GM12878 (cell line): ENCODE measurements at regions not wholly inside any gene's neighbourhood (a gene's known extent, or its start where the extent isn't known, plus 50 kb on each side); places are given as distances from the start of the nearest gene placed in this dataset.

ENCODE experiments used
- ATAC-seq: fragments of 200-7000 bp; cut with Tn5 transposase; 3 replicates; pipeline ENCODE4 v1.9.1; 2020; ENCODE audit warnings: mild to moderate bottlenecking, moderate library complexity
- BruUV-seq: library from RNA; stranded (reverse); fragments of 400-500 nt; replicated peaks from 2 replicates; lab custom pipeline; 2021; lab: Mats Ljungman, UMichigan
- CTCF ChIA-PET: fragments of 300-600 bp; sonication (Branson Sonifier 250); formaldehyde crosslinking; extraction: SDS; loops from one replicate; lab custom pipeline; 2021; ENCODE audit warnings: inconsistent platforms; lab: Yijun Ruan, JAX
- POLR2A ChIA-PET: fragments of 350-600 bp; formaldehyde crosslinking; extraction: SDS; loops from one replicate; lab custom pipeline; 2021; ENCODE audit warnings: inconsistent platforms; lab: Charles Lee
- RAD21 ChIA-PET: fragments of 300-600 bp; sonication (Branson Sonifier 250); formaldehyde crosslinking; loops from one replicate; lab custom pipeline; 2023; ENCODE audit warnings: antibody characterized with exemption; ENCODE audit not compliant: unreplicated experiment; lab: Charles Lee
- SMC1A ChIA-PET: fragments of 300-600 bp; sonication (Branson Sonifier 250); formaldehyde crosslinking; loops from one replicate; lab custom pipeline; 2023; ENCODE audit not compliant: unreplicated experiment, uncharacterized antibody; lab: Charles Lee
- DNase-seq: peaks from one replicate; pipeline ENCODE4 v3.0.0-alpha.2; 2011; ENCODE audit warnings: low read depth, low spot score
- FAIRE-seq: peaks from 3 replicates; lab custom pipeline; 2011; peaks lifted over from hg19 to GRCh38; lab: Jason Lieb, UNC
- H2AFZ ChIP-seq: 2 replicates; pipeline ENCODE4 v1.6.0; 2011; ENCODE audit warnings: low read depth, low read length, control low read depth; ENCODE audit not compliant: control insufficient read depth
- H3K27ac ChIP-seq: 2 replicates; pipeline ENCODE4 v1.5.1; 2011; ENCODE audit warnings: control low read depth; ENCODE audit not compliant: control insufficient read depth, insufficient read depth
- H3K27me3 ChIP-seq, 2 experiments: replicated peaks in 1 of 2; 2 replicates each; pipeline versions ENCODE4 v1.6.0 to v1.6.1; 2011; ENCODE audit warnings: low read length in 1 of 2; ENCODE audit not compliant: control insufficient read depth in 2 of 2, insufficient read depth in 2 of 2
- H3K36me3 ChIP-seq, 2 experiments: 2 replicates each; pipeline ENCODE4 v1.5.1; 2011; ENCODE audit warnings: low read length in 1 of 2; ENCODE audit not compliant: control insufficient read depth in 2 of 2, insufficient read depth in 2 of 2
- H3K4me1 ChIP-seq: 2 replicates; pipeline ENCODE4 v1.6.1; 2011; ENCODE audit warnings: mild to moderate bottlenecking, low read length, moderate library complexity, mixed read lengths; ENCODE audit not compliant: control insufficient read depth, insufficient read depth
- H3K4me2 ChIP-seq: 2 replicates; pipeline ENCODE4 v1.6.0; 2011; ENCODE audit warnings: control low read depth; ENCODE audit not compliant: control insufficient read depth, insufficient read depth
- H3K4me3 ChIP-seq: fragments of 200-600 bp; sonication (generic); 2 replicates; pipeline ENCODE4 v1.5.1; 2016
- H3K79me2 ChIP-seq: 2 replicates; pipeline ENCODE4 v1.6.0; 2011; ENCODE audit warnings: low read length; ENCODE audit not compliant: control insufficient read depth, insufficient read depth
- H3K9ac ChIP-seq: 2 replicates; pipeline ENCODE4 v1.8.0; 2011; ENCODE audit warnings: low read length, control low read depth, mixed read lengths; ENCODE audit not compliant: control insufficient read depth, insufficient read depth
- H3K9me3 ChIP-seq: replicated peaks from 3 replicates; pipeline ENCODE4 v1.5.1; 2011; ENCODE audit warnings: mild to moderate bottlenecking, low read length; ENCODE audit not compliant: control insufficient read depth, insufficient read depth
- H4K20me1 ChIP-seq: 2 replicates; pipeline ENCODE4 v1.6.0; 2011; ENCODE audit not compliant: control insufficient read depth, insufficient read depth
- BACH1 ChIP-seq: fragments of 450-650 bp; IDR thresholded peaks from 2 replicates; pipeline ENCODE4 v1.6.1; 2017; ENCODE audit warnings: mild to moderate bottlenecking, borderline replicate concordance
- CBFB ChIP-seq: IDR thresholded peaks from 2 replicates; pipeline ENCODE4 v1.6.1; 2016; ENCODE audit warnings: antibody characterized with exemption, low read depth
- EED ChIP-seq: sonication (generic); IDR thresholded peaks from 2 replicates; pipeline ENCODE4 v1.6.1; 2016; ENCODE audit warnings: antibody characterized with exemption, low read depth
- EGR1 ChIP-seq, 2 experiments: IDR thresholded peaks; 1 replicate in 1 of 2; 2 replicates in 1 of 2; pipeline ENCODE4 v1.6.1; 2011 to 2012; ENCODE audit warnings: low read depth in 2 of 2, low read length in 2 of 2, borderline replicate concordance in 1 of 2, mild to moderate bottlenecking in 1 of 2, moderate library complexity in 1 of 2
- FOXK2 ChIP-seq: fragments of 450-650 bp; IDR thresholded peaks from 2 replicates; pipeline ENCODE4 v1.6.1; 2017; ENCODE audit warnings: mild to moderate bottlenecking, moderate library complexity
- MTA2 ChIP-seq: fragments of 450-650 bp; IDR thresholded peaks from 2 replicates; pipeline ENCODE4 v1.6.1; 2016; ENCODE audit warnings: low read depth, mild to moderate bottlenecking, moderate library complexity
- NBN ChIP-seq: fragments of 450-650 bp; IDR thresholded peaks from 2 replicates; pipeline ENCODE4 v1.6.1; 2016
- RBBP5 ChIP-seq: fragments of 200-600 bp; sonication (generic); conservative IDR thresholded peaks from 2 replicates; pipeline ENCODE4 v1.6.1; 2016
- RFX5 ChIP-seq: IDR thresholded peaks from 2 replicates; pipeline ENCODE4 v1.6.1; 2011; ENCODE audit warnings: low read depth, low read length, improper control_type of control experiment
- SRF ChIP-seq, 2 experiments: IDR thresholded peaks; 2 replicates each; pipeline ENCODE4 v1.6.1; 2011; ENCODE audit warnings: low read depth in 2 of 2, low read length in 2 of 2, mild to moderate bottlenecking in 1 of 2, moderate library complexity in 1 of 2
- TCF3 ChIP-seq: IDR thresholded peaks from 2 replicates; pipeline ENCODE4 v1.6.1; 2012; ENCODE audit warnings: low read depth, mild to moderate bottlenecking, low read length, borderline replicate concordance; ENCODE audit not compliant: insufficient read depth
- WGBS: methylation state at CpG from one replicate; pipeline ENCODE4 v1.1.6; 2016; ENCODE audit warnings: low lambda C conversion rate; ENCODE audit not compliant: insufficient replicate concordance, insufficient coverage; ENCODE audit errors: missing lambda C conversion rate; 5-methylcytosine and 5-hydroxymethylcytosine counted together
- in situ Hi-C: fragments of 300-500 bp; cut with MboI; formaldehyde crosslinking; loops from 9 replicates; pipeline ENCODE4 v1.14.3; 2018; ENCODE audit warnings: mixed read lengths
- intact Hi-C: fragments of 100-400 bp; cut with micrococcal nuclease; formaldehyde crosslinking; loops from one replicate; pipeline ENCODE4 v1.14.2; 2022; ENCODE audit not compliant: unreplicated experiment
- TF ChIP-seq, protein P1 (sequence below): IDR thresholded peaks from 2 replicates; pipeline ENCODE4 v1.6.1; 2012; ENCODE audit warnings: low read depth, low read length, improper control_type of control experiment
- TF ChIP-seq, protein P2 (sequence below): IDR thresholded peaks from 2 replicates; pipeline ENCODE4 v1.6.1; 2011; ENCODE audit warnings: borderline replicate concordance, low read depth, mild to moderate bottlenecking, moderate library complexity, low read length; ENCODE audit not compliant: insufficient read depth, poor library complexity, severe bottlenecking

GRCh38 chr18:77897606-77898005 is 648.0 kb downstream of the GALR1 start:
- Histone ChIP-seq H3K9ac (no peak overlapping the region), H3K4me1 (no peaks in the 10 kb centered on the region), H3K79me2 (no peaks in the 10 kb centered on the region), H3K4me3 (no peak overlapping the region), H3K9me3 (no peaks in the 10 kb centered on the region), H4K20me1 (no peaks in the 10 kb centered on the region), H3K4me2 (no peak overlapping the region), H3K36me3 (no peaks in the 10 kb centered on the region), H3K27me3 (no peaks in the 10 kb centered on the region), H3K27ac (no peak overlapping the region), H2AFZ (no peak overlapping the region)
- TF ChIP-seq NBN (no peak), FOXK2 (no peak), EGR1 (IDR thresholded peaks at IDR 0.05; ENCODE audit: borderline replicate concordance in 1 of 2, low read depth in 2 of 2, low read length in 2 of 2) (no peak), MTA2 (no peak), RFX5 (no peak), EED (no peak), CBFB (no peak), TCF3 (no peak), SRF (IDR thresholded peaks at IDR 0.05; ENCODE audit: low read depth in 2 of 2, low read length in 2 of 2) (no peak), BACH1 (no peak), RBBP5 (no peak)
- TF ChIP-seq, protein P1, sequence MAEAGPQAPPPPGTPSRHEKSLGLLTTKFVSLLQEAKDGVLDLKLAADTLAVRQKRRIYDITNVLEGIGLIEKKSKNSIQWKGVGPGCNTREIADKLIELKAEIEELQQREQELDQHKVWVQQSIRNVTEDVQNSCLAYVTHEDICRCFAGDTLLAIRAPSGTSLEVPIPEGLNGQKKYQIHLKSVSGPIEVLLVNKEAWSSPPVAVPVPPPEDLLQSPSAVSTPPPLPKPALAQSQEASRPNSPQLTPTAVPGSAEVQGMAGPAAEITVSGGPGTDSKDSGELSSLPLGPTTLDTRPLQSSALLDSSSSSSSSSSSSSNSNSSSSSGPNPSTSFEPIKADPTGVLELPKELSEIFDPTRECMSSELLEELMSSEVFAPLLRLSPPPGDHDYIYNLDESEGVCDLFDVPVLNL = no peak
- TF ChIP-seq, protein P2, sequence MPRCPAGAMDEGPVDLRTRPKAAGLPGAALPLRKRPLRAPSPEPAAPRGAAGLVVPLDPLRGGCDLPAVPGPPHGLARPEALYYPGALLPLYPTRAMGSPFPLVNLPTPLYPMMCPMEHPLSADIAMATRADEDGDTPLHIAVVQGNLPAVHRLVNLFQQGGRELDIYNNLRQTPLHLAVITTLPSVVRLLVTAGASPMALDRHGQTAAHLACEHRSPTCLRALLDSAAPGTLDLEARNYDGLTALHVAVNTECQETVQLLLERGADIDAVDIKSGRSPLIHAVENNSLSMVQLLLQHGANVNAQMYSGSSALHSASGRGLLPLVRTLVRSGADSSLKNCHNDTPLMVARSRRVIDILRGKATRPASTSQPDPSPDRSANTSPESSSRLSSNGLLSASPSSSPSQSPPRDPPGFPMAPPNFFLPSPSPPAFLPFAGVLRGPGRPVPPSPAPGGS = no peak
- no peak for DNase-seq
- ATAC-seq = no peak
- in situ Hi-C loops = no loop called here
- POLR2A ChIA-PET = no interaction called here
- 48% methylated on average over 8 of the region's 8 CpGs for WGBS
- FAIRE-seq = no peak
- CTCF ChIA-PET = no interaction called here
- RAD21 ChIA-PET = no interaction called here
- no TSS peak for BruUV-seq
- intact Hi-C loops = no loop called here
- SMC1A ChIA-PET = no interaction called here
